ENCODE measurements at regions not wholly inside any gene's neighbourhood (a gene's known extent, or its start where the extent isn't known, plus 50 kb on each side); places are given as distances from the start of the nearest gene placed in this dataset.

DNA sequence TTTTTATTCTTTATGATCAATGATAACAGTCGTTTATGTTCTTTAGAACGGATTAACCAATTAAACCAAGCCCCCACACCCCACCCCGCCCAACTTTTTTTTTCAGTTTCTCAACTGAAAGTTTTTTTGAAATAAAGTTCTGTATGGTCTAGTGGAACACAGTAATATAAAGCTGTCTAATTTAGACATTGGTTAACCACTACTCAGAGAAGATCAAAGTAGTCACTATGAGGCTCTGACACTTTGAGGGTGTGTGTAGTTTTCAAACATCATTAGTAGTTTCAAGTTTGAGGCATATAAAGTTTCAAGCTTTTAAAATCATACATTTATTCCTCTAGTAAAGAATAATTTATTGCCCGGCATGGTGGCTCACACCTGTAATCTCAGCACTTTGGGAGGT, 413.2 kb downstream of the EFNB2 start:
- TF ChIP-seq YY1 (IDR thresholded peaks at IDR 0.05; ENCODE audit: insufficient read depth, insufficient read length) (no peak), ZNF274 (IDR thresholded peaks at IDR 0.05; ENCODE audit: low read depth, low read length) (no peak)
